ENCODE measurements at regions not wholly inside any gene's neighbourhood (a gene's known extent, or its start where the extent isn't known, plus 50 kb on each side); places are given as distances from the start of the nearest gene placed in this dataset.

GRCh38 chr10:104505521-104506042, 135.5 kb upstream of the SORCS3 start (continued):
- no peak for TF ChIP-seq ZBTB1 (CRISPR knock-in tag; IDR thresholded peaks at IDR 0.05; ENCODE audit: borderline replicate concordance, low read depth)
- no peak for TF ChIP-seq FOXJ3 (CRISPR knock-in tag; IDR thresholded peaks at IDR 0.05)
- no peak for TF ChIP-seq ZNF316 (IDR thresholded peaks at IDR 0.05)
- no peak for TF ChIP-seq ZNF311 (CRISPR knock-in tag; IDR thresholded peaks at IDR 0.05)

GRCh38 chr10:104509981-104510380, 131.1 kb upstream of the SORCS3 start:
- no peaks in the 10 kb centered on the region for H3K9me3 ChIP-seq (replicated peaks; ENCODE audit: control insufficient read depth, insufficient read depth, low read depth, low read length)
- ChIA-PET POLR2A (interaction anchor here (0.6 to 0.7 kb wide), 2 partner anchors 16 to 27 kb away, joined by 3 read pairs; no protein-coding TSS in a partner anchor), CTCF (ENCODE audit: low intra/inter-chr PET ratio) (no interaction called here)
- H3K27me3 ChIP-seq (ENCODE audit: control insufficient read depth in 2 of 2, insufficient read depth in 2 of 2, low read length in 2 of 2) = no peaks in the 10 kb centered on the region
- in situ Hi-C loops (cut with MboI) (no loop called here), intact Hi-C loops (cut with micrococcal nuclease) (no loop called here)
- FAIRE-seq = no peak
- TF ChIP-seq BCLAF1 (IDR thresholded peaks at IDR 0.05; ENCODE audit: borderline replicate concordance in 1 of 2, control insufficient read depth in 1 of 2, low read depth in 2 of 2, low read length in 1 of 2) = no peak
- no peak for TF ChIP-seq MECOM (CRISPR knock-in tag; IDR thresholded peaks at IDR 0.05)
- TF ChIP-seq CBX3 (IDR thresholded peaks at IDR 0.05; ENCODE audit: borderline replicate concordance in 1 of 2, low read length in 2 of 2) = no peak
- TF ChIP-seq PHTF2 (CRISPR knock-in tag; IDR thresholded peaks at IDR 0.05) = no peak
- TF ChIP-seq GTF2B (IDR thresholded peaks at IDR 0.05; ENCODE audit: extremely low read depth, insufficient read length) = no peak
- TF ChIP-seq FOS (IDR thresholded peaks at IDR 0.05; ENCODE audit: extremely low read depth, insufficient read length) = no peak
- TF ChIP-seq JUNB (CRISPR knock-in tag; conservative IDR thresholded peaks at IDR 0.05) = no peak
- no peak for TF ChIP-seq ELF2 (CRISPR knock-in tag; IDR thresholded peaks at IDR 0.05)
- no peak for TF ChIP-seq ZNF282 (CRISPR knock-in tag; IDR thresholded peaks at IDR 0.05)
- no peak for TF ChIP-seq SIN3A (IDR thresholded peaks at IDR 0.05; ENCODE audit: borderline replicate concordance in 2 of 2, control insufficient read depth in 1 of 2, low read depth in 2 of 2, low read length in 2 of 2)
- no peak for DNase-seq (ENCODE audit: extremely low read depth in 1 of 4, low spot score in 3 of 4)
- no peaks in the 10 kb centered on the region for H3K36me3 ChIP-seq (ENCODE audit: control insufficient read depth, insufficient read depth, low read length)
- H3K9ac ChIP-seq (ENCODE audit: insufficient read depth in 1 of 2, low read depth in 2 of 2, low read length in 2 of 2) = no peak overlapping the region
- no peak overlapping the region for H3K27ac ChIP-seq (ENCODE audit: extremely low read depth, low read depth, low read length)
- H3K4me1 ChIP-seq (replicated peaks in 1 of 2; ENCODE audit: control insufficient read depth in 2 of 2, insufficient read depth in 2 of 2, low read length in 2 of 2) = no peaks in the 10 kb centered on the region
- H4K20me1 ChIP-seq (replicated peaks; ENCODE audit: control insufficient read depth, insufficient read depth, low read length) = no peaks in the 10 kb centered on the region
- 0% methylated on average over 3 of the region's 3 CpGs for WGBS (ENCODE audit: insufficient coverage, low coverage, missing lambda C conversion rate)
- ATAC-seq = no peak
- no TSS peak for BruUV-seq (replicated peaks)
- H2AFZ ChIP-seq (ENCODE audit: low read depth, low read length) = no peak overlapping the region
- H3K79me2 ChIP-seq (ENCODE audit: control insufficient read depth, insufficient read depth, low read length) = no peaks in the 10 kb centered on the region
- H3K4me2 ChIP-seq (ENCODE audit: insufficient read depth, low read length) = no peak overlapping the region
- no peaks in the 10 kb centered on the region for H3K9me1 ChIP-seq (ENCODE audit: control insufficient read depth, insufficient read depth, low read length)
- no peak overlapping the region for H3K4me3 ChIP-seq

Measured in K562 (cell line).